ENCODE measurements at regions not wholly inside any gene's neighbourhood (a gene's known extent, or its start where the extent isn't known, plus 50 kb on each side); places are given as distances from the start of the nearest gene placed in this dataset.
"Not testable (repeated sequence)": the region's sequence is repeated elsewhere in the genome, so short reads cannot be mapped to it uniquely, and the experiment has no call there.

DNA sequence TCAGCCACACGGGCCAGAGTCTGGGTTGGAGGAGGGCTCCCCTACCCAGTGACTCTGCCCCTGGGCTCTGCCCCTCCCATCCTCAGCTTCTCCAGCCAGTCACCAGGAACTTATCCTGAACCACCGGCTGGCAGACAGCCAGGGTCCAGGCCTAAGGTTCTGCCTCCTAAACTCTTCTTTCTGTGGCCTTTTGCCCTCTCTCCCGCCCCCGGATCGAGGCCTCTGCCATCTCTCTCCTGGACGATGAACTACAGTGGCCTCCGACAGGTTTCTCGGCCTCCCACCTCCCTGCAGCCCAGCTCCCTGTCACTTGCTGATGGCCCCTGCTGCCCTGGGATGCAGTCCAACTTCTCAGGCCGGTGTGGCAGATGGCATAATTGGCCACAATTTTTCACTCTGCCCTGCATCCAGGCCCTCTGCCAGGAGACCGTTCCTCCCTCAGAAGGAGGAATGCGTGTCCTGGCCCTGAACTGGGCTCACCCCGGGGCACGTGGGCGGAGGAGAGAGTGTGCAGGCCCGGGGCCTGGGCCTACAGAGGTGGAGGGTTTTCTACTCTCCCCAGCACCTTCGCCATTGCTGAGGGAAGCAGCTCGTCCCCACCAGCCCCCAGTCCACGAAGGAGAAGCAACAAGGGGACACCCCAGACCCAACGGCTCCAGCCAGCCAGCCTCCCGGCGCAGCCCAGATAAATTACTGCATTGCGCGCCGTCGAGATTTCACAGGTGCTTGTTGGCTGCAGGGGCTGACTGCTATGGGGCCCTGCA, 81.9 kb upstream of the LRPAP1 start:
- no peak for DNase-seq (ENCODE audit: low spot score)

DNA sequence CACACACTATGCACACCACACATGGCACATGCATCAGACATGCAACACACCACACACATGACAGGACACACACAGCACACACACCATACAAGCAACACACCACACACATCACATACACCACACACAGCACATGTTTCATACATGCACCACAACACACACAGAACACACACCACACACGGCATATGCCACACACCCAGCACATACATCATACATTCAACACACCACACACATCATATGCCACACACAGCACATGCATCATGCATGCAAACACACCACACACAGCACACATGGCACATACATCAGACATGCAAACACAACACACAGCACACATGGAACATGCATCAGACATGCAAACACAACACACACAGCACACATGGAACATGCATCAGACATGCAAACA, 80.7 kb upstream of the LRPAP1 start:
- DNase-seq (ENCODE audit: low spot score) = no peak

DNA sequence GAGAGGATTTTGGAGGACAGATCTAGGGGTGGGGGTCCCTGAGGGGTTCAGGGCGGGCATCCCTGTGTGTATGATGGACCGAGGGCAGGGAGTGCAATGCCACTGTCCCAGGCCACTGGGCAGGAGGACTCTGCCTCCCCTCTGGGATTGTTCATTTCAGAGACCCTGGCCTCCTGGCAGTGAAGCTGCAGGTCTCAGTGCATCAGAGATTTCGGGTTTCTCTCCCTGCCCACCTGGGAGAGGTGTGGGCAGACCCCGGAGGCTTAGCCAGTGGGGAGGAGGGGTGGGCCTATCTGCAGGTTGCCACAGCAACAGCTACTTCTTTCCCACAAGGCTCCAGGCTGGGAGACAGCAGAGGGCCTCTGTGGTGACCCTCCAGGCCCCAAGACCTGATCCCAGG, 80.1 kb upstream of the LRPAP1 start:
- no peak for DNase-seq (ENCODE audit: low spot score)

DNA sequence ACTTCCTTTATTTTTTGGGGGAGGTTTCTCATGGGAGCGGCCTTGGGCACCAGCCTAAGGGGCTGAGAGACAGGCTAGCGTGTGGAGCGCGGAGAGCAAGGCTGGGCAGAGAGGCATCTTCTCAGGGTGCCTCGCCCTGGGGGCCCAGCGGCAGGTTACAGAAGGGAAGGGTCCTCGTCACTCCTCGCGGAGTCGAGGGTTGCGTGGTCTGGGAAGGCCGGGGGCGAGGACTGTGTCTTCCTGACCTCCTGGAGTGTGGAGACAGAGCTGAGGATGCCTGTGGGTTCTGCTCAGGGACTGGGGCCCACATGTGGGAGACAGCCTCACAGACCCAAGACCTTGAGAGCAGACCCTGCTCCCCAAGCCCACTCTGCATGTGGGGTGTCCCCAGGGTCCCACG, 79.6 kb upstream of the LRPAP1 start:
- DNase-seq (ENCODE audit: low spot score) = no peak

DNA sequence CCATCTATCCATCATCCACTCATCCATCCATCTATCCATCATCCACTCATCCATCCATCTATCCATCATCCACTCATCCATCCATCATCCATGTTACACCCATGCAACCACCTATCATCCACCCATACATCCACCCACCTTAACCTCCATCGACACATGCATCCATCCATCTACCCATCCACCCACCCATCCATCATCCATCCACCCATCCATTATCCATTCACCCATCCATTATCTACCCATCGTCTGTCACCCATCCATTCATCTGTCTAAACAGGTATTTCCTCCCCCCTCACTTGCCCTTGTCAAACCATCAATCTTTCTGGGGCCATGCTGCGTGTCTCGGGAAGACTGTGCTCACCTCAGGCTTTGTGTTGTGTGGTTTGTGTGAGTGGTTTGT, 78.6 kb upstream of the LRPAP1 start:
- DNase-seq (ENCODE audit: low spot score) = not testable (repeated sequence)

DNA sequence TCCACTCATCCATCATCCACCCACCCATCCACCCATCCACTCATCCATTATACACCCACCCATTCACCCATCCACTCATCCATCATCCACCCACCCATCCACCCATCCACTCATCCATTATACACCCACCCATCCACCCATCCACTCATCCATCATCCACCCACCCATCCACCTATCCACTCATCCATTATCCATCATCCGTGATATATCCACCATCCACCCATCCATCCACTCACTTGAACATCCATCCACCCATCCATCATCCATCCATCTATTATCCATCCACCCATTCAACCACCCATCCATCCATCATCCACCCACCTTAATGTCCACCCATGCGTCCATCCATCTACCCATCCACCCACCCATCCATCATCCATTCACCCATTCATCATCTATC, 77.7 kb upstream of the LRPAP1 start:
- DNase-seq (ENCODE audit: low spot score) = not testable (repeated sequence)

DNA sequence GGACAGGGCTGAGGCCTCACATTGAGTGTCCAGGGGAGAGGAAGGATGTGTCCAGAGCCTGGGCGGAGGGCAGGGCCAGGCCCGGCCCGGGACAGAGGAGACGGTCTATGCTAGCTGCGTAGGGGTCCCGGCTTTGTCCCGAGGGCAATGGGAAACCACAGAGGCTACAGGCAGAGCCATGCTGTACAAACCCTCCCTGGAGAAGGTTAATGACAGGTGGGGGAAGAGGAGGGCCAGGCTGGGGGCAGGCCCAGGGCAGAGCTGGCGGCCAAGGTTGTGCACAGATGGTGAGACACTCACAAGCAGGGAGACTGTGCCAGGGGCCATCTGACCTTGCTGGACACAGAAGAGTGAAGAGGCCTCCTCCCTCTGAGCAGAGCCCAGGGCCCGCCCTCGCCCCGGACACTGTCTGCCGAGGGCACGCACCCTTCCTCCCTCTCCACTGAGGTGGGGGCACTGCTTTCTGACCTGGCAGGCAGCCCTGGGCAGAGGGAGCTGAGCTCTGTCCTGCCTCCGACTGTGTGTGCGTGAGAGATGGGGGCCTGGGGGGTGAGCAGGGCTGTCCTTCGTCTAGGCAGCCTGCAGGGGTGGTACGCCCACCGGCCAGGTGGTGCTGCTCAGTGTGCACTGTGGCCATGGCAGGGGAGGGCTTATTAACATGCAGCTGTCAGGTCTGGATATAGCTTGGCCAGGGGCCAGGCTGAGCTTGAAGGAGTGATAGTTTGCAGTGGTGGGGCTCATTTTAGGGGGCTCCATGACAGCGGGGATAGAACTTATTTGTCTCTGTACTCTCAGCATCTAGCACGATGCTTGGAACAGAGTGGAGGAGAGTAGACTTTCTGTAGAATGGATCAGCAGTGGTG, 75.7 kb upstream of the LRPAP1 start:
- DNase-seq (ENCODE audit: low spot score) = no peak

DNA sequence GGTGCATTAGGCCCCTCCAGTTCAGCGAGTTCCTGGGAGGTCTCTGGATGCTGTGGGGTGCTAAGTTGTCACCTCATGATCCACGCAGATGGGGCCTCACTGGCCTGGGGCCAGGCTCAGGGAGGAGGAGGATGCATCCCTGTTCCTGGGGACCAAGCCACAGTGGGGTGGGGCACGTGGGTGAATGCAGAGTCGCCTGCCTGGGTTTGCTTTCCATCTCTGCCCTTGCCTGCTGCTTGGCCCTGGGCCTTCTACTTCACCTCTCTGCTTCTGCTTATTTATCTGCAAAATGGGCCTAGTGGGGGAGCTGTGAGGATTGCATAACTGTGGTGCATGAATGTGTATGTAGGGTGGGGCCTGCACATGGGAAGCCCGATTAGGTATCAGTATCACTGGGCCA, 74.6 kb upstream of the LRPAP1 start:
- not testable (repeated sequence) for DNase-seq (ENCODE audit: low spot score)

DNA sequence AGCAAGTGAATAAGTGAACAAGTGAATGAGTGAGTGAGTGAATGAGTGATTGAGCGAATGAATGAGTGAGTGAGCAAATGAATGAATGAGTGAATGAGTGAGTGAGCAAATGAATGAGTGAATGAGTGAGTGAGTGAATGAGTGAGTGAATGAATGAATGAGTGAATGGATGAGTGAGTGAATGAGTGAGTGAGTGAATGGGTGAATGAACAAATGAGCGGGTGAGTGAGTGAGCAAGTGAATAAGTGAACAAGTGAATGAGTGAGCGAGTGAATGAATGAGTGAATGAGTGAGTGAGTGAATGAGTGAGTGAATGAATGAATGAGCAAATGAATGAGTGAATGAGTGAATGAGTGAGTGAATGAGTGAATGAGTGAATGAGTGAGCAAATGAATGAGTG, 74.0 kb upstream of the LRPAP1 start:
- DNase-seq (ENCODE audit: low spot score) = not testable (repeated sequence)

DNA sequence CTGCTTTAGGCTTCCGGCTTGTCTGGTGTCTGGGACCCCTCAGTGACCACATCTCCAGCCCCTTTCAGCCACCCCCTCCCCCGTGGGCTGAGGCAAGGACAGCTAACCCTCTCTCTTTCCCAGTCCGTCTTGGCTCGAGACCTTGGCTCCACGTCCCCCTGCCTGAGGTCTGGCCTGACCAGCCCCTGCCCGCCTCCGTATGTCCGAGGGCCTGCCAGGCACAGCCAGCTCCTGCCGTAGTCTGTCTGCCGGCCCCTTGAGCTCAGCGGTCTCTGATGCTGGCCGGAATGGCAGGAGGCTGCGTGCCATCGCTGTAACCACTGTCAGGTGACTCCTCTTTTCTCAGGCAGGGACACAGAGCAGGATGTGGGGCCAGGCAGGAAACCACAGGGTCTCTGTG, 73.3 kb upstream of the LRPAP1 start:
- no peak for DNase-seq (ENCODE audit: low spot score)

DNA sequence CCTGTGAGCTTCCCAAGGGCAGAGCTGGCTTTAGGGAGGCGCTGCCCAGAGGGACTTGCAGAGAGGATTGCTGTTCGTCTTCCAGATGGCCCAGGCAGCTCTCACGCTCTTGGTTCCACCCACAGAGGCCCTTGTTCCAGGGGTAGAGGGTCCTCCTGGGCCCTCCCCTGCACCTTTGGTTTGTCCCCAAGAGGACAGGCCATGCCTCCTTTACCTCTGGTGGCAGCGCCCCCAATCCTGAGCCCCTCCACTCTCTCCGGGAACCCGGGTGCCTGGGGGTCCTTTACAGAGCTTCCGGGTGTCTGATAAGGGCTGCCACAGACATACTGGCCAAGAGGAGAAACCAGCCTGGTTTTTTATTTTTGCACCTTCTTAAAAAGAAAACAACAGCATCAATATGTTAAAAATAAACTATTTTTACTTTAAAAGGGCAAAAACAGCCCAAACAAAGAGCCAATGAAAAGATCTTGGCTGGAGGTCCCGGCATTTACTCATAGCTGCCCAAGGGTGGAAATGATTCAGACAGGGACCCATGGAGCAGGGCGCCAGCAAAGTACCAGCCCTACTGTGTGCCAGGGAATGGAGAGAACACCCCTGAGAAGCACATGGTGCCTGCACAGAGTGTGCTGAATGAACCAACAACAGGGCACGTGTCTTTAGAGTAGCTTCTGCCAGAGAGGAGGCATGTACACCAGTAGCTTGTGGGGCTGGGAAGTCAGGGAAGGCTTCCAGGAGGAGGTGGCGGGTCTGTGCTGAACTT, 70.8 kb upstream of the LRPAP1 start:
- not testable (repeated sequence) for DNase-seq (ENCODE audit: low spot score)

DNA sequence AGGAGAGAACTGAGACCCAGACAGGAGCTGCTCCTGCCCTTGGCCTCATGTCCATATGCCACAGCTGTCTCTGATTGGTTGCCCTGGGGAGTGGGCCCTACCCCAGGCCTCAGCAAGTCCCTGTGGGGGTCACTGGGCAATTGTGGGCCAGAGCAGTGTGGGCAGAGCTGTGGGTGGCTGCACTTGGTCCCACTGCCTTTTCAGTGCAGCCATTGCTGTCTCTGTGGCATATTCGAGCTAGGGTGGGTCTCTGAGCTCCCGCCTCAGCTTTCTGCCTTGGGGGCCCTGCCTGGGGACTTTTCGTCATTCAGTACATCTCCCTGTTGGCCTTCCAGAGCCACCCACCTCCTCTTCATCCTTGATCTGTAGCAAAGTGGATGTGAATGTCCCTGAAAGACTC, 69.8 kb upstream of the LRPAP1 start:
- no peak for DNase-seq (ENCODE audit: low spot score)

DNA sequence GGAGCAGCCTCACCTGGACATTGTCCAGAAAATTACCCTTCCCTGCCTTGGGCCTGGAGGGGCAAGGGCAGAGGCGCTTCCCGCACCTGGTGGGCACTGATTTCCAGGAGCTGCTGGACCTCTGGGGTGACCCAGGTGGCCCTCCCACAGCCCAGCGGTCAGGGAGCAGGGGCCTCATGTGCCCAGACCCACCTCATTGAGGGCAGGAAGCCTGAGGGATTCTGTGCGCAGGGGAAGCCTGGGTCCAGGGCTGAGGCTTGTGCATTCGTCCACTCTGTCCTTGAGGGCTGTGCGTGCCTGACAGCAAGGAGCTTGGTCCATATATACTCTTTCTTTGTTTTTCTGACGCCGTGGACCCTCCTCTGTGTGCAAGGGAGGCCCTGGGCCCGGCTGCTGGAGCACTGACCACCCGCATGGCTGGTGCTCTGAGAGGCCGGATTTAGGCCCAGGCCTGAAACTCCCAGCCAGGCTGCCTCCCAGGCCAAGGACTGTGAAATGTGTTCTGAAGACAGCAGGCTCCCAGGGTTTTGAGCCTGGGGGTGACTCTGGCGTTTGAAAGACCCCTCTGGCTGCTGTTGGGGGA, 69.0 kb upstream of the LRPAP1 start:
- not testable (repeated sequence) for DNase-seq (ENCODE audit: low spot score)

DNA sequence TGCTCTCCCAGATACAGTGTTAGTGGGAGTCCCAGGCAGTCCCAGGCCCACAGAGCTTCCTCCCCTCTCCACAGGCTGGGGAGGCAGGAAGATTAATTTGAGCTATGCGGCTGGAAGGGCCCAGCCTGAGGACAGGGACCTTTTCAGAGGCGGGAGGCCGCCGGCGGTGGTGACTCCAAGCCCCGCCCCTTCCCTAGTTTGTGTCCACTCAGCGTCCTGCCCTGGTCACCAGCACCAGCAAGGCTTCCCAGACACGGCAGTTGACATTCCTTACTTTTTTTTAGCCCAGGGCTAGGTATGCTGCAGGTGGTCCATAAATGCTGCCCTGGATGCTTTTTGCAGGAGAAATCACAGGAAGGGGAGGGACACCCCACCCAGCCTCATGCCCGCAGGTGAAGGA, 67.7 kb upstream of the LRPAP1 start:
- no peak for DNase-seq (ENCODE audit: low spot score)

DNA sequence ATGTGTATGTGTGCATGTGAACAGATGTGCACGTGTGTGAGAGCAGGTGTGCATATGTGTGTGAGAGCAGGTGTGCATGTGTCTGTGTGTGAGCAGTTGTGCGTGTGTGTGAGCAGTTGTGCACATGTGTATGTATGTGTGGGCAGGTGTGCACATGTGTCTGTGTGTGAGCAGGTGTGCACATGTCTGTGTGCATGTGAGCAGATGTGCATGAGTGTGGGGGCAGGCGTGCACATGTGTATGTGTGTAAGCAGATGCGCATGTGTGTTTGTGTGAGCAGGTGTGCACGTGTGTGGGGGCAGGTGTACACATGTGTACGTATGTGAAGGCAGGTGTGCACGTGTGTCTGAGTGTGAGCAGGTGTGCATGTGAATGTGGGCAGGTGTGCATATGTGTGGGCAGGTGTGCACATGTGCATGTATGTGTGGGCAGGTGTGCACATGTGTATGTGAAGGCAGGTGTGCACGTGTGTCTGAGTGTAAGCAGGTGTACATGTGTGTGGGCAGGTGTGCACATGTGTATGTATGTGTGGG, 66.5 kb upstream of the LRPAP1 start:
- DNase-seq (ENCODE audit: low spot score) = no peak

DNA sequence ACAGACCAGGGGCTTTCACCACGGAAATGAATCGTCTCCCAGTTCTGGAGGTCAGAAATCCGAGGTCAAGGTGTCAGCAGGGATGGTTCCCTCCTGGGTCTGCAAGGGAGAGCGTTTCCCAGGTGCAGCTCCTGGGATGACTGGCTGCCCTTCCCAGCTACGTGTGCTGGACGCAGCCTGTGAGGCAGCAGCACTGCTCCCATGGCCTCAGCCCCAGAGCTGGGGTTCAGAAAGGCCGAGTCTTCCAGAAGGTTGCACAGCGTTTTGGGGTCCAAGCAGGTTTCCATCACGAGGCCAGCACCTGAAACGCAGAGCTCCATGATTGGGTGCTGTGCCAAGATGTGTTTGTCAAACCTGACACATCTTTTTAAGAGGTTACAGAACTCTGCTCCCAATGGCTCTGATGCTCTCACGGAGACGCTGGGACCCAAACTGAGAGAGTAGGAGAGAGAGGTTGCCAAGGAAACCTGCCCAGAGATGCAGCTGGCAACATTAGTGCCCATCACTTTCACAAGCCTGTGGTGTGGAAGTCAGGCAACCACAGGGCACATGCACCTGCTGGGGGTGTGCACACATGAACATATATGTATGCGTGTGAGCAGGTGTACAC, 65.8 kb upstream of the LRPAP1 start:
- DNase-seq (ENCODE audit: low spot score) = not testable (repeated sequence)

DNA sequence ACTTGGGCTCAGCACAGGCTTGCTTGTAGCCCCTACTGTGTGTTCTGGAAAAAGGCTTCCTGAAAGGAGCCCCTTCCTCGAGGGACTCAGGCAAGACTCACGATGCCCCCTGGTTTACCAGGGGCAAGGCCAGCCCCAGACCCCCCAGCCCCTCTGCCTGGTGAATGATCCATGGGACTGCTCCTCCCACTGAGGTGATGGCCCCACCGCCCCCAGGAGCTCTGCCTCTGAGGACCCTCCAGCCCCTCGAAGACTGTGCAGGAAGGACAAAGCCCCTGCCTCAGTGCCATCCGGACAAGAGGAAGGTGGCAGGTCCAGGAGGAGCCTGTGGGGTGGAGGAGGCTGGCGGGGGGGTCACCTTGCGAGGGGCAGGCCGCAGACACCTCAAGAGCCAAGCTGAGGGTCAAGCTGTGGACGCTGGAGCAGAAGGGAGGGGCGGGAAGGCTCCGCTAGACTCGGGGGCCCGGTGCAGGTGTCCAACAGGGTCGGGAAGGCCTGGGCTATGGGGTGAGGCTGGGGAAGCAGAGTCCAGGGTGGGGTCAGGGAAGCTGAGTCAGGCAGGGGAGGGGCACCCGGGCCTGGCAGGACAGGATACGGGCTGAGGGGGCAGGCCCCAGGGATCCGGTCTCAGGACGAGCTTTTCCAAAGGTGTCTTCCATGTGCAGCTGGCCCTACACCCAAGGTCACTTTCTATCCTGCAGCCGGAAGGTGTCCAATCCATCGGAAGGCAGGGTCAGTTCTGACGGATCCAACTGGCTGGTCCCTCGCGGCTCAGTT, 64.9 kb upstream of the LRPAP1 start:
- not testable (repeated sequence) for DNase-seq (ENCODE audit: low spot score)

DNA sequence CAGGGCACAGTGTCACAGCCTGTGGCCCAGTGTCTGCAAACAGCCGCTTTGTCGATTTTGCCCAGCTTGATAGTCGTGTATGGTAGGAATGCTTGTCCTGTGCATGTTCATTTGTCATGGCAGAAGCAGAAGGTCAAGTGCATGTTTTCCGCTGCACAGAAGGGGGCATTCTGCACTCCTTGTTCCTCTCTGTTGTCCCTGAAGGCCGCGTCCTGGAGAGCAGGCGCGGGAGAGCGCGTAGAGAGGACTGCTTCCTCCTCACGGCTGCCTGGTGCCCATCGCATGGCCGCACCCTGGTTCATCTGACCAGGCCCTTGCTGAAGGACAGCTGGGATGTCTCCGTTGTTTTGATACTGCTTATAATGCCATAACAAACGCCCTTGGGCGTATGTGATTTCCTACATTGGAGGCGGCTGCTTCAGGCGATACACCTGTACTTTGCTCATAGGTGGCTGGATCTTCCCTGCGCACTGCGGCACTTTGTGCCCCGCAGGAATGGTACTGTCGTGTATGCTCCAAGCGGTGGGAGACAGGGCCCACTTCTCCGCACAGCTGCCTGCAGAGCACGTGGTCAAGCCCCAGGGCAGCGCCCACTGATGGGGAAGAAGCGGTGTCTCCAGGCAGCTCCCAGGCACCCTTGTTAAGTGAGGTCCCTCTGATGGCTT, 63.5 kb upstream of the LRPAP1 start:
- DNase-seq (ENCODE audit: low spot score) = not testable (repeated sequence)

DNA sequence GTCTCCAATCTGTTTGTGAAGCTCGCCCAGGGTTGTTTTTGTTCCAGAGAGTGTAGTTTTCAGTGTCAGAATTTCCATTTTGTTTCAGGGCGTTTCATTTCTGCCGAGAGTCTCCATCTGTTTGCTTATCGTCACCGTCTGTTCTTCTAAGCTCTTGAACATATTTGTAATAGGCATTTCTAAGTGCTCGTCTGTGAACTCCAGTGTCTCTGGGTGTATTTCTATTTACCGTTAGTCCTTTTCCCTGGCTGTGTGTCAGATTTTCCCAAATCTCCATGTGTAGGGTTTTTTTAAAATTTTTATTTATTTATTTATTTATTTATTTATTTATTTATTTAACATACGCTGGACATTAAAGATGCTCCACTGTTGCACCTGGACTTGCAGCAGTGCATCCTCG, 62.5 kb upstream of the LRPAP1 start:
- DNase-seq (ENCODE audit: low spot score) = not testable (repeated sequence)
